GM12878 (cell line): ENCODE measurements at regions not wholly inside any gene's neighbourhood (a gene's known extent, or its start where the extent isn't known, plus 50 kb on each side); places are given as distances from the start of the nearest gene placed in this dataset.

ENCODE experiments used
- ATAC-seq: fragments of 200-7000 bp; cut with Tn5 transposase; 3 replicates; pipeline ENCODE4 v1.9.1; 2020; ENCODE audit warnings: mild to moderate bottlenecking, moderate library complexity
- BruUV-seq: library from RNA; stranded (reverse); fragments of 400-500 nt; replicated peaks from 2 replicates; lab custom pipeline; 2021; lab: Mats Ljungman, UMichigan
- CTCF ChIA-PET: fragments of 300-600 bp; sonication (Branson Sonifier 250); formaldehyde crosslinking; extraction: SDS; loops from one replicate; lab custom pipeline; 2021; ENCODE audit warnings: inconsistent platforms; lab: Yijun Ruan, JAX
- POLR2A ChIA-PET: fragments of 350-600 bp; formaldehyde crosslinking; extraction: SDS; loops from one replicate; lab custom pipeline; 2021; ENCODE audit warnings: inconsistent platforms; lab: Charles Lee
- RAD21 ChIA-PET: fragments of 300-600 bp; sonication (Branson Sonifier 250); formaldehyde crosslinking; loops from one replicate; lab custom pipeline; 2023; ENCODE audit warnings: antibody characterized with exemption; ENCODE audit not compliant: unreplicated experiment; lab: Charles Lee
- SMC1A ChIA-PET: fragments of 300-600 bp; sonication (Branson Sonifier 250); formaldehyde crosslinking; loops from one replicate; lab custom pipeline; 2023; ENCODE audit not compliant: unreplicated experiment, uncharacterized antibody; lab: Charles Lee
- DNase-seq: peaks from one replicate; pipeline ENCODE4 v3.0.0-alpha.2; 2011; ENCODE audit warnings: low read depth, low spot score
- FAIRE-seq: peaks from 3 replicates; lab custom pipeline; 2011; peaks lifted over from hg19 to GRCh38; lab: Jason Lieb, UNC
- H2AFZ ChIP-seq: 2 replicates; pipeline ENCODE4 v1.6.0; 2011; ENCODE audit warnings: low read depth, low read length, control low read depth; ENCODE audit not compliant: control insufficient read depth
- H3K27ac ChIP-seq: 2 replicates; pipeline ENCODE4 v1.5.1; 2011; ENCODE audit warnings: control low read depth; ENCODE audit not compliant: control insufficient read depth, insufficient read depth
- H3K27me3 ChIP-seq, 2 experiments: replicated peaks in 1 of 2; 2 replicates each; pipeline versions ENCODE4 v1.6.0 to v1.6.1; 2011; ENCODE audit warnings: low read length in 1 of 2; ENCODE audit not compliant: control insufficient read depth in 2 of 2, insufficient read depth in 2 of 2
- H3K36me3 ChIP-seq, 2 experiments: 2 replicates each; pipeline ENCODE4 v1.5.1; 2011; ENCODE audit warnings: low read length in 1 of 2; ENCODE audit not compliant: control insufficient read depth in 2 of 2, insufficient read depth in 2 of 2
- H3K4me1 ChIP-seq: 2 replicates; pipeline ENCODE4 v1.6.1; 2011; ENCODE audit warnings: mild to moderate bottlenecking, low read length, moderate library complexity, mixed read lengths; ENCODE audit not compliant: control insufficient read depth, insufficient read depth
- H3K4me2 ChIP-seq: 2 replicates; pipeline ENCODE4 v1.6.0; 2011; ENCODE audit warnings: control low read depth; ENCODE audit not compliant: control insufficient read depth, insufficient read depth
- H3K4me3 ChIP-seq: fragments of 200-600 bp; sonication (generic); 2 replicates; pipeline ENCODE4 v1.5.1; 2016
- H3K79me2 ChIP-seq: 2 replicates; pipeline ENCODE4 v1.6.0; 2011; ENCODE audit warnings: low read length; ENCODE audit not compliant: control insufficient read depth, insufficient read depth
- H3K9ac ChIP-seq: 2 replicates; pipeline ENCODE4 v1.8.0; 2011; ENCODE audit warnings: low read length, control low read depth, mixed read lengths; ENCODE audit not compliant: control insufficient read depth, insufficient read depth
- H3K9me3 ChIP-seq: replicated peaks from 3 replicates; pipeline ENCODE4 v1.5.1; 2011; ENCODE audit warnings: mild to moderate bottlenecking, low read length; ENCODE audit not compliant: control insufficient read depth, insufficient read depth
- H4K20me1 ChIP-seq: 2 replicates; pipeline ENCODE4 v1.6.0; 2011; ENCODE audit not compliant: control insufficient read depth, insufficient read depth
- ATF7 ChIP-seq: fragments of 450-650 bp; IDR thresholded peaks from 2 replicates; pipeline ENCODE4 v1.6.1; 2016; ENCODE audit warnings: low read depth, mild to moderate bottlenecking
- CREB1 ChIP-seq: IDR thresholded peaks from 2 replicates; pipeline ENCODE4 v1.6.1; 2012; ENCODE audit warnings: low read depth, mild to moderate bottlenecking, inconsistent platforms
- EED ChIP-seq: sonication (generic); IDR thresholded peaks from 2 replicates; pipeline ENCODE4 v1.6.1; 2016; ENCODE audit warnings: antibody characterized with exemption, low read depth
- GABPA ChIP-seq: IDR thresholded peaks from 2 replicates; pipeline ENCODE4 v1.6.1; 2014; ENCODE audit warnings: antibody characterized with exemption, low read depth, mild to moderate bottlenecking, inconsistent platforms
- IKZF1 ChIP-seq: fragments of 450-650 bp; conservative IDR thresholded peaks from 2 replicates; pipeline ENCODE4 v1.6.1; 2017; ENCODE audit warnings: antibody characterized with exemption, mild to moderate bottlenecking
- NBN ChIP-seq: fragments of 450-650 bp; IDR thresholded peaks from 2 replicates; pipeline ENCODE4 v1.6.1; 2016
- NFYB ChIP-seq: IDR thresholded peaks from 2 replicates; pipeline ENCODE4 v1.6.1; 2011; ENCODE audit warnings: low read depth, mild to moderate bottlenecking, low read length, improper control_type of control experiment, moderate library complexity; ENCODE audit not compliant: insufficient read depth
- RBBP5 ChIP-seq: fragments of 200-600 bp; sonication (generic); conservative IDR thresholded peaks from 2 replicates; pipeline ENCODE4 v1.6.1; 2016
- SREBF2 ChIP-seq: IDR thresholded peaks from 2 replicates; pipeline ENCODE4 v1.6.1; 2012; ENCODE audit warnings: mild to moderate bottlenecking, low read length
- TCF12 ChIP-seq: IDR thresholded peaks from 2 replicates; pipeline ENCODE4 v1.6.1; 2011; ENCODE audit warnings: low read depth, mild to moderate bottlenecking, low read length
- ZZZ3 ChIP-seq: IDR thresholded peaks from 2 replicates; pipeline ENCODE4 v1.6.1; 2011; ENCODE audit warnings: low read depth; ENCODE audit not compliant: control insufficient read depth, insufficient read length
- in situ Hi-C: fragments of 300-500 bp; cut with MboI; formaldehyde crosslinking; loops from 9 replicates; pipeline ENCODE4 v1.14.3; 2018; ENCODE audit warnings: mixed read lengths
- intact Hi-C: fragments of 100-400 bp; cut with micrococcal nuclease; formaldehyde crosslinking; loops from one replicate; pipeline ENCODE4 v1.14.2; 2022; ENCODE audit not compliant: unreplicated experiment
- TF ChIP-seq, protein P1 (sequence below): fragments of 450-650 bp; IDR thresholded peaks from 2 replicates; pipeline ENCODE4 v1.6.1; 2017; ENCODE audit warnings: borderline replicate concordance

DNA sequence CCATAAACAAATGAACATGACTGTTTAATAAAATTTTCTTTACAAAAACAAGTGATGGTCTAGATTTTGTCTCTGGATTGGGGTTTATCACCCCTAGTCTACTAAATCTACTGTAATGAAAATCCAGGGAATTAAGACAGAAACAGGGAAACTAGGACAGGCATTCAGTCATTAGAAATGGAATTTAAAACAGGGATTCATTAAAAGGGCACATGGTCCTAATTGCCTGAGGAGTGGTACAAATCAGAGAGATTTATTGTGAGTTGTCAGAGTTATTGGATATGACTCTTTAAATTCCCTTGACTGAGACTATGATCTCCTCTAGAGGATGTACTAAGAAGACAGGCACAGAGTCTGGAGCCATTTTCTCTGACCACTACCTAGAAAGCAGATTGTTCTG is 670.9 kb upstream of the GCFC2 start:
- no peak for FAIRE-seq
- no peak overlapping the region for H3K4me3 ChIP-seq
- ChIA-PET POLR2A (no interaction called here), SMC1A (no interaction called here), RAD21 (no interaction called here), CTCF (no interaction called here)
- H4K20me1 ChIP-seq = no peaks in the 10 kb centered on the region
- no peak for DNase-seq
- intact Hi-C loops = no loop called here
- BruUV-seq = no TSS peak
- H2AFZ ChIP-seq = no peak overlapping the region
- no peaks in the 10 kb centered on the region for H3K79me2 ChIP-seq
- no peak overlapping the region for H3K27ac ChIP-seq
- in situ Hi-C loops = no loop called here
- no peaks in the 10 kb centered on the region for H3K36me3 ChIP-seq
- no peak for ATAC-seq
- no peak overlapping the region for H3K4me2 ChIP-seq
- H3K9me3 ChIP-seq = no peaks in the 10 kb centered on the region
- no peaks in the 10 kb centered on the region for H3K4me1 ChIP-seq
- TF ChIP-seq ATF7 (no peak), CREB1 (no peak), ZZZ3 (no peak), IKZF1 (no peak), SREBF2 (no peak), EED (no peak), NFYB (no peak), NBN (no peak), TCF12 (no peak), RBBP5 (no peak), GABPA (no peak)
- TF ChIP-seq, protein P1, sequence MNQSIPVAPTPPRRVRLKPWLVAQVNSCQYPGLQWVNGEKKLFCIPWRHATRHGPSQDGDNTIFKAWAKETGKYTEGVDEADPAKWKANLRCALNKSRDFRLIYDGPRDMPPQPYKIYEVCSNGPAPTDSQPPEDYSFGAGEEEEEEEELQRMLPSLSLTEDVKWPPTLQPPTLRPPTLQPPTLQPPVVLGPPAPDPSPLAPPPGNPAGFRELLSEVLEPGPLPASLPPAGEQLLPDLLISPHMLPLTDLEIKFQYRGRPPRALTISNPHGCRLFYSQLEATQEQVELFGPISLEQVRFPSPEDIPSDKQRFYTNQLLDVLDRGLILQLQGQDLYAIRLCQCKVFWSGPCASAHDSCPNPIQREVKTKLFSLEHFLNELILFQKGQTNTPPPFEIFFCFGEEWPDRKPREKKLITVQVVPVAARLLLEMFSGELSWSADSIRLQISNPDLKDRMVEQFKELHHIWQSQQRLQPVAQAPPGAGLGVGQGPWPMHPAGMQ = no peak
- H3K9ac ChIP-seq = no peak overlapping the region
- H3K27me3 ChIP-seq = no peaks in the 10 kb centered on the region
